Posterior cingulate gyrus (tissue), 11 donors: ENCODE measurements at regions not wholly inside any gene's neighbourhood (a gene's known extent, or its start where the extent isn't known, plus 50 kb on each side); places are given as distances from the start of the nearest gene placed in this dataset.
"Not testable (repeated sequence)": the region's sequence is repeated elsewhere in the genome, so short reads cannot be mapped to it uniquely, and the experiment has no call there.

ENCODE experiments used
- DNase-seq, 10 donors: peaks; one replicate each; pipeline versions ENCODE4 v3.0.0 to v3.0.0-alpha.2; 2020 to 2021; ENCODE audit warnings: mixed read lengths in 3 of 10
- intact Hi-C: fragments of 100-400 bp; cut with DNase I; formaldehyde crosslinking; loops from one replicate; pipeline ENCODE4 v1.15.1; 2023

DNA sequence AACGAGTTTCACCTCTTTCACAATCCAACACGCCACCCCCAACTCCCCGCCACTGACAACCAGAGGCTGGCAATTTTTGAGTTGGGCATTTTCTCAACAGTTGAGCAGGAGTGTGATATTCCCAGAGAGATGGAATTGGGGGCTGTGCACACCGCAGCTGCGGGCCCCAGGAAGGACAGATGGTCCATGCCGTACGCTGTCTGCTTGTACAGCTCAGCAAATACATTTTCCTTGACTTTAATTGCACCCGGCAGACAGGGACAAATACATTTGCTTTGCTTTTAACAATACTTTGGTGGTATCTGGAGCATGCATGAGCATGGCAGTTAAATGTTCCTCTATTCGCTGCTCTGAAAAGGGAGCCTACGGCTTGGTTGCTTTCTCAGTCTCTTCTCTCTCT is 354.2 kb upstream of the DPP6 start:
- intact Hi-C loops = no loop called here
- DNase-seq = no peak

- DNase-seq = no peak
- intact Hi-C loops = no loop called here
Observed at GRCh38 chr7:153701678-153702077, 350.5 kb upstream of the DPP6 start.

- intact Hi-C loops = not testable (repeated sequence)
- peak in 1 of 10 donors; percentile 44 for DNase-seq
Observed at GRCh38 chr7:153723892-153724291, 328.3 kb upstream of the DPP6 start.

DNA sequence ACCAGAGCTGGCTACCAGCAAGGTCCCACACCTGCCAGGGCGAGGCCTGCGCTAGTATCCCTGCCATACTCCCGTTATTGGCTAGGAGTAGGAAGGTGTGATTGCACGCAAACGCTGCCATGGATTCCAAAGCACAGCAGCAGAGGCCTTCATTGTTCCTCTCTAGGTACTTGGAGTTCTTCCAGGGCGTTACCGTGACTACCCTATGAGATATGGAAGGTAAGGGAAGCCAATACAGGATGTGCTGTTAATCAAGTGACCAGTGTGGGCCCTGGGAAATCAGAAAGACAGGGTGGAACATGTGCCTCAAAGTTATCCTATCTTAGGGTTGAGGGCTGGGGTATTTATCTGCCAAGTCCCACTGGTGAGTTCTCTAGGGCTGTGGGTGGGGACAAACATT is 320.7 kb upstream of the DPP6 start:
- intact Hi-C loops, DNase-seq: not testable (repeated sequence)

DNA sequence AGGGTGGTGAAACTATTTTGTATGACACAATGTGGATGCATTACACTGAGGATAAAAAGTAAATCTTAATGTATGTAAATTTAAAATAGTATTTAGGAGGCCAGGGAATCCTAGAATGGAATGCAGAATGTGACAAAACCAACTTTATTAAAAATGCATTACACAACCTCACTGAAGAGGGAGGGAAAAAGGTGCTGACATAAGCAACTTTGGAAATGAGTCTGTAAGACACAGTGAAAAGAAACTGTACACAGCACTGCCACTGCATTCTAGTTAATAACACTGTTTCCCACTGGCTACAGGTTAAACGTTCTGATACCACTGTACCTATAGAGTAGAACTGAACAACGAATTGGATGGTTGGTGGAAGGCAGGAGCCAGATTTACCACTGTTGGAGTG is 308.8 kb upstream of the DPP6 start:
- intact Hi-C loops, DNase-seq: not testable (repeated sequence)

- intact Hi-C loops = not testable (repeated sequence)
- peak in 7 of 10 donors; percentile 2 to 79 (median 29) for DNase-seq
Observed at GRCh38 chr7:153747969-153748368, 304.2 kb upstream of the DPP6 start.

- intact Hi-C loops = not testable (repeated sequence)
Observed at GRCh38 chr7:153748885-153749284, 303.3 kb upstream of the DPP6 start.

DNA sequence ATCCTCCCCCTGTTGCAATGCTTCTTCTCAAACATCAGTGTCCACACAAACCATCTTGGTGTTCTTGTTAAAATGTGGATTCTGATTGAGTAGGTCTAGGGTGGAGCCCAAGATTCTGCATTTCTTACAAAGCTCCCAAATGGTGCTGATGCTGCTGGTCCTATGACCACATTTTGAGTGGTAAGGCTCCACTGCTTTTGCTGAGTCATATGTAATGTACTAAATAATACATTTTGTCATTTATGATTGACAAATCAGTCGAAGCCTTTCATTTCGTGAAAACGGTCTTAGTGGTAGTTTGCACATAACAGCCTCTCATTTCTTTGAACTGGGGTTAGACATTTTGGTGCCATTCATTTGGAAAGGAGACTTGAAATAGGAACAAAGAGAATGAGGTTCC is 286.3 kb upstream of the DPP6 start:
- intact Hi-C loops, DNase-seq: not testable (repeated sequence)

More at GRCh38 chr7:153748885-153749284, 303.3 kb upstream of the DPP6 start:
- peak in 1 of 10 donors; percentile 49 for DNase-seq

- intact Hi-C loops, DNase-seq: not testable (repeated sequence)
Observed at GRCh38 chr7:153766926-153767325, 285.3 kb upstream of the DPP6 start.

DNA sequence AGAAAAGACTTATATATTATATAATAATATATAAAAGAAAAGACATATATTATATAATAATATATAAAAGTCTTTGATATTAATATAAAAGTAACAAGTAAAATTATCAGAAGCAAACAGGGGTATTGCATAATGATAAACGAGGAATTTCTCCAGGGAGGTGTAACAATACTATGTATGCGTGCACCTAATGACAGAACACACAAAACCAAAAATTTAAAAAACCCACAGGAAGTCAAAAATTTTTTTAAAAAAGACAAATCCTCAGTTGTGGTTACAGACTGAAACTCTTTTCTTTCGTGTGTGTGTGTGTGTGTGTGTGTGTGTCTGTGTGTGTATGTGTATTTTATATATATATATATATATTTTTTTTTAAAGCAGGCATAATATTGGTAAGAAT is 279.2 kb upstream of the DPP6 start:
- no peak for DNase-seq
- intact Hi-C loops = no loop called here

DNA sequence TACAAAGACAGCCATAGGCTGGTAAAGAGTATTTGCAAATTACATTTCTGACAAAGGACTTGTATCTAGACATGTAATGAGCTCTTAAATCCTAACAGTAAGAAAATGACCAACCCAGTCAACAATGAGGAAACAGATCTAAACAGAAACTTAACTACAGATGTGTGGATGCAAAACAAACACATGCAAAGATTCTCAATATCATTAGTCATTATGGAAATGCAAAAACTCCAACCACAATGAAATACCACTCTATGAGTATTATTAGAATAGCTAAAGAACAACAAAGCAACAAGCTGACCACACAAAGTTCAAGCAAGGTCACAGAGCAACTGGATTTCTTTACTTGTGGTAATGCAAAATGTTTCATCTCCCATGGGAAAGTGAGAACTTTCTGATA is 275.3 kb upstream of the DPP6 start:
- intact Hi-C loops, DNase-seq: not testable (repeated sequence)

- DNase-seq = not testable (repeated sequence)
Observed at GRCh38 chr7:153797363-153797762, 254.8 kb upstream of the DPP6 start.

GRCh38 chr7:153808117-153808516 is 244.1 kb upstream of the DPP6 start:
- DNase-seq = no peak
- intact Hi-C loops = no loop called here

More at GRCh38 chr7:153797363-153797762, 254.8 kb upstream of the DPP6 start:
- intact Hi-C loops = not testable (repeated sequence)

- DNase-seq = no peak
Observed at GRCh38 chr7:153829525-153829924, 222.7 kb upstream of the DPP6 start.

GRCh38 chr7:153832160-153832559 is 220.0 kb upstream of the DPP6 start:
- intact Hi-C loops = no loop called here

More at GRCh38 chr7:153829525-153829924, 222.7 kb upstream of the DPP6 start:
- intact Hi-C loops = no loop called here

DNA sequence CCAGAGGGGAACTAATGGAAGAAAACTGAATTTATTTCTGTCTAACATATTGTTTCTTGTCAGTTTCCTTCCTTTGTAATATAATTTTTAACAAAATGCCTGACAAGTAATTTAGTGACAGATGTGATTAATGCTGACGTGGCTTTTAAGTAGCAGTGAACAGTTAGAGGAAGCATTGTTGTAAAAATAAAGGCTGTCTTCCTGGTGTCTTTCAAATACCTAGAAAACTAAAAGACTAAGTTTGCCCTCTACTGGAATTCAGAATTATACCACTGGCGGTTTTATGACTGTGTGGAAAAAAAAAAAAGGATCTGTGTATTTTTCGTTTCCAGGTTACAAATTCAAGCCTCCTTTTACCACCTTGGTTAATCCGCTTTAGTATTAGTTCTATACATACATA is 217.1 kb upstream of the DPP6 start:
- intact Hi-C loops = loop anchor here (5.0 kb wide), 1 partner anchor 453 kb away; no protein-coding TSS in a partner anchor

More at GRCh38 chr7:153832160-153832559, 220.0 kb upstream of the DPP6 start:
- no peak for DNase-seq

DNA sequence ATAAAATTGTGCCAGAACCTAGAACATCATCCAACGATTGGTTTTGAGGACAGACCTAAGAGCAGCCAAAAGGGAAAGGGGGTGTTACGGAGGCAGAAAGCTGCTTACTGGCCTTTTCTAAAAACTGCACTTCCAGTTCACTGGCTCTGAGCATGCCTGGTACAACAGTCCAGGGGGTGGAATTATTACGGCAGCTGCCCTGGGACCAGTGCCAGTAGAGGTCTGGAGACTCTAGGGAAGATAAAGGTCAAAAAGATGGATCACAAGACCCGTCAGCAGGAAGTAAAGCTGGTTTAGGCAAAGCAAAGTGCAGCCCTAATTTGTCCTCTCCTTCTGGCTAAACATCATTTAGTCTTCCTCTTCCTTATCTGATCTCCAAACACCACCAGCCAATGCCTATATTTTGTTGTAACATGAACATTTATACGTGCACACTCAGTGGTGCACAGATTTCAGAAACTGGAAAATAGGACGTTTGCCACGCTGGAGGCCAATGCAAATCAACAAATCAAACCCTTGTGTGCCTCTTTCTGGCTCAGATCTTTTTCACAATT is 216.4 kb upstream of the DPP6 start:
- no peak for DNase-seq

More for the DNA sequence above, 217.1 kb upstream of the DPP6 start:
- DNase-seq = no peak

DNA sequence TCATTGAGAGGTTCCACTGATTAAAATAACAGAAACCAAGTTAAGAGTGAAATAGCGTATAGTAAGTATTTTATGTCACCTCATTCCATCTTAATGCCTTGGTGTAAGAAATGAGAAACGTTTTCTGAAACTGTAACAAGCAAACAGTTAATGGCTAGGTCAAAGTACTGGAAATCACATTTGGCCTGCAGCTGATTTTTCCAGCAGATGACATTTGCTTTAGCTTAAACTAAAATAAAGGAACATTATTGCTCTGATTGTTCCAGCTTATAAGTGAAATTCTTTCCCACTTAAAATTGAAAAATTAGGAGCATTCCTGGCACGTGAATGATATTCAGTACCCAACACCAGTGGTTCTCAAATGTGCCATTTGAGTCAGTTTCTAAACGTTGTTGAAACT is 213.6 kb upstream of the DPP6 start:
- intact Hi-C loops = loop anchor here (5.0 kb wide), 1 partner anchor 456 kb away; no protein-coding TSS in a partner anchor

More for the DNA sequence above, 216.4 kb upstream of the DPP6 start:
- intact Hi-C loops = loop anchor here (5.0 kb wide), 1 partner anchor 453 kb away; no protein-coding TSS in a partner anchor

GRCh38 chr7:153840861-153841260 is 211.3 kb upstream of the DPP6 start:
- DNase-seq = no peak
- intact Hi-C loops = no loop called here

More for the DNA sequence above, 213.6 kb upstream of the DPP6 start:
- DNase-seq = no peak

DNA sequence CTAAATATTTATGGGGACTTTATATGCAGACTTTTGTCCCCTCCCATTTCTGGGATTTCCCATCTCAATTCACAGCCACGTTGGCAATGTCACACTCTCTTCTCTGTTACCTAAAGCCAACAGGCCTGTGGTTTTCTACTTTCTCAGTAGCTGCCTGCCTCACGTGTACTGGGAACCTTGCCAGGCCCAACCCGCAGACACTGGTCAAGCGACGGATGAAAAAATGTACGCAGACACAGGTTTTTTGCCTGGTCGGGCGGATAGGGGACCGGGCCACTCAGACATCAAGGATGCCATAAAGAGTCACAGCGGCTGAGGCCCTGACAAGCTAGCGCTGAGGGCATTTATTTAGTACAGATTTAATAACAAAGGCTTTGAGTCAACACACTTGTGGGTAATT is 204.4 kb upstream of the DPP6 start:
- DNase-seq = no peak
- intact Hi-C loops = no loop called here

DNA sequence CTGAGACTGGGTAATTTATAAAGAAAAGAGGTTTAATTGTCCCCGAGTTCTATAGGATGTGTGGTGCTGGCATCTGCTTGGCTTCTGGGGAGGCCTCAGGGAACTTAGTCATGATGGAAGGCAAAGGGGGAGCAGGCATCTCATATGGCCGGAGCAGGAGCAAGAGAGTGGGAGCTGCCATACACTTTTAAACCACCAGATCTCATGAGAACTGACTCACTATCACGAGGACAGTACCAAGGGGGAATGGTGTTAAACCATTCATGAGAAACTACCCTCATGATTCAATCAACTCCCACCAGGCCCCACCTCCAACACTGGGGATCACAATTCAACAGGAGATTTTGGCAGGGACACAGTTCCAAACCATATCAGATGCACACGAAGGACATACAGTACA is 199.9 kb upstream of the DPP6 start:
- DNase-seq = no peak
- intact Hi-C loops = no loop called here

DNA sequence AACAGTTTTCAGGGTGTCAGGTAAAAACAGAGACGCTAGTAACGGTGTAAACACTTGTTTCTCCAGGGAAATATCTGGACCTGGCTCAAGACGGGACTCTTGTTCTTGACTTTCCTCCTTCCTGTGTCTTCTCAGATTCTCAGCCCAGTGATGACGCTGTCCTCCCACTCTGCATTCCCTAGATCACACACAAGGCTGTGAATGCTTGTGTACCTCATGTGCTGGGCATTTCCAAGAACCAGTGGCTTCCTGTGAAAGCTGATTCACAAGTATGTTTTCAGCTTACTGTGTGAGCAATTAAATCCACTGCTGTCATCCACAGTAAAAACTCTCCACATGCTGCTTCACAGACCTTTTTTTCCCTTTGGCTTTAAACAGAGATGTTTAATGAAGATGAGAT is 193.8 kb upstream of the DPP6 start:
- intact Hi-C loops = no loop called here
- DNase-seq = peak in 4 of 10 donors; percentile 12 to 80 (median 27)
